Neural progenitor cell (in vitro differentiated cells): ENCODE measurements at regions not wholly inside any gene's neighbourhood (a gene's known extent, or its start where the extent isn't known, plus 50 kb on each side); places are given as distances from the start of the nearest gene placed in this dataset.

ENCODE experiments used
- EZH2 ChIP-seq: fragments of 200-600 bp; sonication (generic); IDR thresholded peaks from 2 replicates; pipeline ENCODE4 v1.6.1; 2017; ENCODE audit warnings: antibody characterized with exemption, mild to moderate bottlenecking, moderate library complexity
- TF ChIP-seq, protein P1 (sequence below): fragments of 200-600 bp; sonication (generic); IDR thresholded peaks from 2 replicates; pipeline ENCODE4 v1.5.1; 2017; ENCODE audit warnings: antibody characterized with exemption, mild to moderate bottlenecking

DNA sequence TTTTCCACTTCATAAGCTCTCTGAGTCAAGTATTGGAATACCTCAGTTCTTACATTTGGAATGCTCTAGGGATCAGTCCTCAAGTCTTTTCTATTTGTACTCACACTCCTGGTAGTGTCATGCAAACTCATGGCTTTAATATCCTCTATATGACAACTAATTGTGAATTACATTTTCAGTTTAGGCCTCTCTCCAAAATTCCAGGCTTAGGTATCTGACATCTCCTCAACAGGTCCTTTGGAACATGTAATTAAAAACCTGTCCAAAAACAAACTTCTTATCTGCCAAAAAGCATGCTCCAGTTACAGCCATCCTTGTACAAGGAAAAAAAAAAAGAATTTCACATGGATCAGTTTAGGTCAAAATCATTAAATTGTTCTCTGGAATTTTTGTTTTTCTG, 1336.2 kb upstream of the NRXN1 start:
- TF ChIP-seq, protein P1, sequence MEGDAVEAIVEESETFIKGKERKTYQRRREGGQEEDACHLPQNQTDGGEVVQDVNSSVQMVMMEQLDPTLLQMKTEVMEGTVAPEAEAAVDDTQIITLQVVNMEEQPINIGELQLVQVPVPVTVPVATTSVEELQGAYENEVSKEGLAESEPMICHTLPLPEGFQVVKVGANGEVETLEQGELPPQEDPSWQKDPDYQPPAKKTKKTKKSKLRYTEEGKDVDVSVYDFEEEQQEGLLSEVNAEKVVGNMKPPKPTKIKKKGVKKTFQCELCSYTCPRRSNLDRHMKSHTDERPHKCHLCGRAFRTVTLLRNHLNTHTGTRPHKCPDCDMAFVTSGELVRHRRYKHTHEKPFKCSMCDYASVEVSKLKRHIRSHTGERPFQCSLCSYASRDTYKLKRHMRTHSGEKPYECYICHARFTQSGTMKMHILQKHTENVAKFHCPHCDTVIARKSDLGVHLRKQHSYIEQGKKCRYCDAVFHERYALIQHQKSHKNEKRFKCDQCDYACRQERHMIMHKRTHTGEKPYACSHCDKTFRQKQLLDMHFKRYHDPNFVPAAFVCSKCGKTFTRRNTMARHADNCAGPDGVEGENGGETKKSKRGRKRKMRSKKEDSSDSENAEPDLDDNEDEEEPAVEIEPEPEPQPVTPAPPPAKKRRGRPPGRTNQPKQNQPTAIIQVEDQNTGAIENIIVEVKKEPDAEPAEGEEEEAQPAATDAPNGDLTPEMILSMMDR = no peak
- TF ChIP-seq EZH2 = no peak
